Panc1 (cell line): ENCODE measurements at regions not wholly inside any gene's neighbourhood (a gene's known extent, or its start where the extent isn't known, plus 50 kb on each side); places are given as distances from the start of the nearest gene placed in this dataset.

Experiments
- ATAC-seq: fragments of 200-7000 bp; cut with Tn5 transposase; 2 replicates; pipeline ENCODE4 v1.9.1; 2020; ENCODE audit warnings: mild to moderate bottlenecking, moderate library complexity
- BruUV-seq: library from RNA; stranded (reverse); fragments of 400-500 nt; replicated peaks from 2 replicates; lab custom pipeline; 2021; lab: Mats Ljungman, UMichigan
- CTCF ChIA-PET: fragments of 300-600 bp; sonication (Branson Sonifier 250); formaldehyde crosslinking; loops from one replicate; lab custom pipeline; 2022; ENCODE audit warnings: antibody characterized with exemption; lab: Charles Lee
- POLR2A ChIA-PET: fragments of 300-600 bp; sonication (Branson Sonifier 250); formaldehyde crosslinking; loops from one replicate; lab custom pipeline; 2022; ENCODE audit warnings: antibody characterized with exemption; lab: Charles Lee
- DNase-seq: peaks from one replicate; pipeline ENCODE4 v3.0.0-alpha.2; 2010; ENCODE audit warnings: low read depth, low spot score
- H3K27ac ChIP-seq: 2 replicates; pipeline ENCODE4 v1.5.1; 2011; ENCODE audit warnings: mild to moderate bottlenecking, low read length, inconsistent platforms
- H3K27me3 ChIP-seq: fragments of 200-500 bp; sonication (Bioruptor generic); 2 replicates; pipeline ENCODE4 v1.6.0; 2014; ENCODE audit warnings: low read length, inconsistent platforms; ENCODE audit not compliant: control insufficient read depth, insufficient read depth
- H3K36me3 ChIP-seq: fragments of 200-500 bp; sonication (Bioruptor generic); 2 replicates; pipeline ENCODE4 v1.5.1; 2014; ENCODE audit warnings: inconsistent platforms, mild to moderate bottlenecking, low read length, moderate library complexity; ENCODE audit not compliant: control insufficient read depth, insufficient read depth
- H3K4me1 ChIP-seq: 2 replicates; pipeline ENCODE4 v1.5.1; 2011; ENCODE audit warnings: inconsistent platforms, mild to moderate bottlenecking, low read length, moderate library complexity; ENCODE audit not compliant: control insufficient read depth, insufficient read depth
- H3K4me3 ChIP-seq, 2 experiments: 2 replicates each; pipeline ENCODE4 v1.5.1; 2011 to 2012; ENCODE audit warnings: low read depth in 2 of 2, low read length in 2 of 2, mild to moderate bottlenecking in 2 of 2, inconsistent platforms in 1 of 2, moderate library complexity in 1 of 2
- H3K9me3 ChIP-seq: fragments of 200-500 bp; sonication (Bioruptor generic); 2 replicates; pipeline ENCODE4 v1.5.1; 2014; ENCODE audit warnings: low read depth, mild to moderate bottlenecking, inconsistent platforms, low read length, moderate library complexity; ENCODE audit not compliant: control insufficient read depth, insufficient read depth
- CTCF ChIP-seq: fragments of 450-650 bp; IDR thresholded peaks from 2 replicates; pipeline ENCODE4 v1.5.1; 2017; ENCODE audit warnings: mild to moderate bottlenecking
- POLR2AphosphoS5 ChIP-seq: IDR thresholded peaks from 2 replicates; pipeline ENCODE4 v1.6.1; 2012; ENCODE audit warnings: mild to moderate bottlenecking, low read depth, low read length, moderate library complexity
- REST ChIP-seq, 2 experiments: IDR thresholded peaks; 2 replicates each; pipeline ENCODE4 v1.6.1; 2011 to 2012; ENCODE audit warnings: low read depth in 2 of 2, control low read depth in 1 of 2, low read length in 1 of 2, mild to moderate bottlenecking in 1 of 2, moderate library complexity in 1 of 2; ENCODE audit not compliant: insufficient read depth in 1 of 2
- SIN3A ChIP-seq: IDR thresholded peaks from 2 replicates; pipeline ENCODE4 v1.6.1; 2012; ENCODE audit warnings: low read depth, mild to moderate bottlenecking, low read length, moderate library complexity, borderline replicate concordance; ENCODE audit not compliant: insufficient read depth
- TCF7L2 ChIP-seq: IDR thresholded peaks from 2 replicates; pipeline ENCODE4 v1.6.1; 2011; ENCODE audit warnings: mild to moderate bottlenecking, low read depth, low read length, inconsistent platforms
- in situ Hi-C: cut with HindIII; loops from 2 replicates; pipeline ENCODE4 v1.10.0; 2016; ENCODE audit warnings: low sequenced_read_pairs, low pct_unique_long_range_greater_than_20kb
- intact Hi-C: fragments of 100-400 bp; cut with micrococcal nuclease; formaldehyde crosslinking; loops from one replicate; pipeline ENCODE4 v1.10.0; 2022; ENCODE audit not compliant: unreplicated experiment

- ChIA-PET CTCF (no interaction called here), POLR2A (no interaction called here)
- ATAC-seq (no peak), DNase-seq (no peak)
- intact Hi-C loops (no loop called here), in situ Hi-C loops (no loop called here)
- BruUV-seq: no TSS peak
- no peaks in the 10 kb centered on the region for H3K4me1 ChIP-seq
- no peaks in the 10 kb centered on the region for H3K9me3 ChIP-seq
- no peaks in the 10 kb centered on the region for H3K27me3 ChIP-seq
- no peak overlapping the region for H3K4me3 ChIP-seq
- no peak overlapping the region for H3K27ac ChIP-seq
- no peaks in the 10 kb centered on the region for H3K36me3 ChIP-seq
- TF ChIP-seq CTCF (no peak), POLR2AphosphoS5 (no peak), TCF7L2 (no peak), REST (IDR thresholded peaks at IDR 0.05; ENCODE audit: insufficient read depth in 1 of 2, low read depth in 2 of 2, low read length in 1 of 2) (no peak), SIN3A (no peak)
Observed at GRCh38 chr10:80000541-80000940, 51.6 kb upstream of the SFTPD start.
